22Rv1 (cell line): ENCODE measurements at regions not wholly inside any gene's neighbourhood (a gene's known extent, or its start where the extent isn't known, plus 50 kb on each side); places are given as distances from the start of the nearest gene placed in this dataset.

Experiments used
- ZFX ChIP-seq: fragments of 450-650 bp; IDR thresholded peaks from 2 replicates; pipeline ENCODE4 v1.6.1; 2017; ENCODE audit warnings: antibody characterized with exemption, borderline replicate concordance
- TF ChIP-seq, protein P1 (sequence below): fragments of 450-650 bp; IDR thresholded peaks from 2 replicates; pipeline ENCODE4 v1.5.1; 2017; ENCODE audit warnings: mild to moderate bottlenecking

DNA sequence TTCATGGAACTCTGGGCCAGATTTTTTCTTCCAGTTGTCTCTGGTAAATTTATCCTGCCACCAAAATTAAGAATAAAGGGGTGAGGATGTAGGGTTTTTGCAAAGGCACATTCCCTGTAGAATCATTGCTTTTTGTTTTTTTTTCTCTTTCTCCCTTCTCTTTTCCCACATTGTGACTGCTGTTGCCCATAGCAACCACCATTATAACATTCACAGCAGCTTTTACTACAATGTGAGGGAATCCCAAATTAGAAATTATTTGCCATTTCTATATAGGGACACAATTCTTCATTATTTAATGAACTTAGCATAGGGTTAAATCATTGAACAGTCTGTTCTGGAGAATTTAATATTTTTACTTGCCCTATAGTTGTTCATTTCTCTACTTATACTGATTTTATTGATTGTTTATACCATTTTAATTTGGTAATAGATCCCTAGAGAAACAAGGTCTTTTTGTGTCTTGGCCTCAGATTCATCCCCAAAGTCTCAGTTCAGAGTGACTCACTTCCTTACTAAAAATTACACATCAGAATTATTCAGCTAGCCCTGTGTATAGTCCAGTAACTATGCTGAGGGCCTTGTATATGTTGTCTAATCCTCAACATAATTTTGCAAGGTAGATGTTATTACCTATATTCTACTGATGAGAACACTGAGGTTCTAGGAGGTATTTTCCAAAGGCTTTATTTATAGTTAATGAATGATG is 80.8 kb upstream of the ANK2 start:
- TF ChIP-seq, protein P1, sequence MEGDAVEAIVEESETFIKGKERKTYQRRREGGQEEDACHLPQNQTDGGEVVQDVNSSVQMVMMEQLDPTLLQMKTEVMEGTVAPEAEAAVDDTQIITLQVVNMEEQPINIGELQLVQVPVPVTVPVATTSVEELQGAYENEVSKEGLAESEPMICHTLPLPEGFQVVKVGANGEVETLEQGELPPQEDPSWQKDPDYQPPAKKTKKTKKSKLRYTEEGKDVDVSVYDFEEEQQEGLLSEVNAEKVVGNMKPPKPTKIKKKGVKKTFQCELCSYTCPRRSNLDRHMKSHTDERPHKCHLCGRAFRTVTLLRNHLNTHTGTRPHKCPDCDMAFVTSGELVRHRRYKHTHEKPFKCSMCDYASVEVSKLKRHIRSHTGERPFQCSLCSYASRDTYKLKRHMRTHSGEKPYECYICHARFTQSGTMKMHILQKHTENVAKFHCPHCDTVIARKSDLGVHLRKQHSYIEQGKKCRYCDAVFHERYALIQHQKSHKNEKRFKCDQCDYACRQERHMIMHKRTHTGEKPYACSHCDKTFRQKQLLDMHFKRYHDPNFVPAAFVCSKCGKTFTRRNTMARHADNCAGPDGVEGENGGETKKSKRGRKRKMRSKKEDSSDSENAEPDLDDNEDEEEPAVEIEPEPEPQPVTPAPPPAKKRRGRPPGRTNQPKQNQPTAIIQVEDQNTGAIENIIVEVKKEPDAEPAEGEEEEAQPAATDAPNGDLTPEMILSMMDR, result no peak
- no peak for TF ChIP-seq ZFX
